MCF 10A (cell line): ENCODE measurements at regions not wholly inside any gene's neighbourhood (a gene's known extent, or its start where the extent isn't known, plus 50 kb on each side); places are given as distances from the start of the nearest gene placed in this dataset.

Source experiments
- BruUV-seq: library from RNA; stranded (reverse); fragments of 400-500 nt; replicated peaks from 2 replicates; lab custom pipeline; 2021; lab: Mats Ljungman, UMichigan
- CTCF ChIA-PET: fragments of 300-600 bp; sonication (Branson Sonifier 250); formaldehyde crosslinking; extraction: SDS; loops from one replicate; lab custom pipeline; 2021; ENCODE audit warnings: antibody characterized with exemption, inconsistent platforms; lab: Yijun Ruan, JAX
- POLR2A ChIA-PET: fragments of 300-600, 350-650 bp; sonication (Branson Sonifier 250); formaldehyde crosslinking; extraction: SDS; loops from one replicate; lab custom pipeline; 2020; ENCODE audit warnings: antibody characterized with exemption, inconsistent platforms; lab: Yijun Ruan, JAX
- DNase-seq: peaks from one replicate; pipeline ENCODE4 v3.0.0-alpha.2; 2018; ENCODE audit not compliant: unreplicated experiment
- H3K27ac Mint-ChIP-seq: one replicate; pipeline ENCODE4 v1.8.0; 2022; ENCODE audit warnings: mild to moderate bottlenecking, low read depth, mixed read lengths; ENCODE audit not compliant: unreplicated experiment
- H3K27me3 Mint-ChIP-seq: one replicate; pipeline ENCODE4 v1.8.0; 2022; ENCODE audit warnings: mixed read lengths; ENCODE audit not compliant: insufficient read depth, unreplicated experiment
- H3K36me3 Mint-ChIP-seq: one replicate; pipeline ENCODE4 v1.8.0; 2022; ENCODE audit warnings: mild to moderate bottlenecking, moderate library complexity, mixed read lengths; ENCODE audit not compliant: insufficient read depth, unreplicated experiment
- H3K4me1 Mint-ChIP-seq: one replicate; pipeline ENCODE4 v1.8.0; 2022; ENCODE audit warnings: mixed read lengths; ENCODE audit not compliant: insufficient read depth, unreplicated experiment
- H3K4me3 Mint-ChIP-seq: one replicate; pipeline ENCODE4 v1.8.0; 2022; ENCODE audit warnings: mild to moderate bottlenecking, moderate library complexity, mixed read lengths; ENCODE audit not compliant: unreplicated experiment
- H3K9me3 Mint-ChIP-seq: one replicate; pipeline ENCODE4 v1.8.0; 2022; ENCODE audit warnings: mixed read lengths; ENCODE audit not compliant: unreplicated experiment
- CTCF ChIP-seq: fragments of 200-600 bp; IDR thresholded peaks from one replicate; pipeline ENCODE4 v1.8.0; 2022; ENCODE audit warnings: antibody characterized with exemption, mild to moderate bottlenecking; ENCODE audit not compliant: unreplicated experiment
- intact Hi-C: fragments of 100-400 bp; cut with micrococcal nuclease; formaldehyde crosslinking; loops from 2 replicates; pipeline ENCODE4 v1.14.1; 2022

DNA sequence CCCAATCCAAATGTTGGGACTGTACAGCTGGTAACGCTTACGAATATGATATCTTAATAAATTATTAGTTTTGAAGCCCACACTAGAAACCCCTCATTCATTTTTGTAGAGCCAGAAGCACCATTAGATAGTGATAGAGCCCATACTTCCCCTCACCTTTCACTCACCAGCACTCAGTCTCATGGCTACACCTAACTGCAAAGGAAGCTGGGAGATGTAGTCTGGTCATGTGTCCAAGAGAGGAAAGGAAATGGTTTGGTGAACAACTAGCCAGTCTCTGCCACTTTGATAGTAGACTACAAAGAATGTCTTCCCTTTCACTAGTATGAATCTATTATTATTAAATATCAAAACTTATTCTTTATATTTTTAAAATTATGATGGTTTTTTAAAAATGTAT lies 77.1 kb upstream of the EGFL6 start:
- no TSS peak for BruUV-seq
- TF ChIP-seq CTCF, result no peak
- peaks cover 28% of the 10 kb centered on the region for H3K4me1 Mint-ChIP-seq
- no peak for DNase-seq
- H3K27me3 Mint-ChIP-seq, result peaks cover 26% of the 10 kb centered on the region
- H3K4me3 Mint-ChIP-seq, result no peak overlapping the region
- no peaks in the 10 kb centered on the region for H3K36me3 Mint-ChIP-seq
- no peak overlapping the region for H3K27ac Mint-ChIP-seq
- H3K9me3 Mint-ChIP-seq, result no peaks in the 10 kb centered on the region
- POLR2A ChIA-PET, result interaction anchor here (0.7 to 0.9 kb wide), 2 partner anchors 377 to 406 kb away, joined by 3 to 4 read pairs; no protein-coding TSS in a partner anchor
- CTCF ChIA-PET, result interaction anchor here (0.6 to 7.1 kb wide), 4 partner anchors 108 to 545 kb away, joined by 3 to 241 read pairs (median 8); no protein-coding TSS in a partner anchor
- intact Hi-C loops, result no loop called here

DNA sequence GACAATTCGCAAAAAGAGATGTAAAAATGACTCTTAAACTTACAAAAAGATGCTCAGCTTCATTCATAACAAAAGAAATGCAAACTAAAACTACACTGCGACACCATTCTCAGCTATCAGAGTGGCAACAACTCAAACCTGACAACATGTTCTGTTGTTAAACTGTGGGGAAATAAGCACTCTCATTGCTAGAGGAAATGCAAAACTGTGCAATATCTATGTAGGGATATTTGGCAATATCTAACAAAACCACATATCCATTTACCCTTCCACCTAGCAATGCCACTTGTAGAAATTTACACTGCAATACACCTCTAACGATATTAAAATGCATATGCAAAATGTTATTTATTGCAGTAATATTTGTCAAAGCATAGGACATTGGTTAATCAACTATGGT lies 78.3 kb upstream of the EGFL6 start:
- intact Hi-C loops, result no loop called here
- Mint-ChIP-seq H3K36me3 (no peaks in the 10 kb centered on the region), H3K27ac (no peak overlapping the region), H3K4me3 (no peak overlapping the region), H3K27me3 (peaks cover 20% of the 10 kb centered on the region), H3K4me1 (peaks cover 32% of the 10 kb centered on the region), H3K9me3 (no peaks in the 10 kb centered on the region)
- no peak for DNase-seq
- CTCF ChIA-PET, result interaction anchor here (0.5 to 7.1 kb wide), 10 partner anchors 16 to 1797 kb away, joined by 3 to 241 read pairs (median 4); no protein-coding TSS in a partner anchor
- POLR2A ChIA-PET, result interaction anchor here (1.1 kb wide), 1 partner anchor 544 kb away, joined by 3 read pairs; no protein-coding TSS in a partner anchor
- no peak for TF ChIP-seq CTCF
- BruUV-seq, result no TSS peak

DNA sequence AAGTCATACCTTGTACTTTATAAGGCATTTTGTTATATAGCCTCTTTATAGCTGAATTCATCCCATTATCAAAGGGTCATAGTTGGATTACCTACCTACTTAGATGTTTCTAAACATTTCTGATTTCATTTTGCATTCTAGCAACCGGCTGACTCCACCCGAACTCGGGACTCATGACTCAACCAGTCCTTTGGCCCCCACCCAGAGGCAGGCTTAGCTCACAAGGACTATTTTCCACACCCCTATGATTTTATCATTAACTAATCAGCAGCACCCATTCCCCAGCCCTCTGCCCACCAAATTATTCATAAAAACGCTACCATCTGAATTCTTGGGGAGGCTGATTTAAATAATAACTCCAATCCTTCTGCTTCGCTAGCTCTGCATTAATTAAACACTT lies 79.9 kb upstream of the EGFL6 start:
- intact Hi-C loops, result loop anchor here (2.0 to 5.0 kb wide), 3 partner anchors 112 to 589 kb away; no protein-coding TSS in a partner anchor
- ChIA-PET POLR2A (interaction anchor here (2.7 kb wide), 1 partner anchor 514 kb away, joined by 20 read pairs; the partner anchor contains the start of gene TMSB4X), CTCF (interaction anchor here (0.6 to 7.1 kb wide), 14 partner anchors 26 to 675 kb away, joined by 3 to 241 read pairs (median 6); no protein-coding TSS in a partner anchor)
- H3K27me3 Mint-ChIP-seq, result peaks cover 4% of the 10 kb centered on the region
- no TSS peak for BruUV-seq
- no peak overlapping the region for H3K4me3 Mint-ChIP-seq
- peaks cover 36% of the 10 kb centered on the region for H3K4me1 Mint-ChIP-seq
- peak; percentile 70 for DNase-seq
- TF ChIP-seq CTCF, result no peak
- H3K27ac Mint-ChIP-seq, result peak overlapping the region; percentile 96
- no peaks in the 10 kb centered on the region for H3K36me3 Mint-ChIP-seq
- H3K9me3 Mint-ChIP-seq, result no peaks in the 10 kb centered on the region

DNA sequence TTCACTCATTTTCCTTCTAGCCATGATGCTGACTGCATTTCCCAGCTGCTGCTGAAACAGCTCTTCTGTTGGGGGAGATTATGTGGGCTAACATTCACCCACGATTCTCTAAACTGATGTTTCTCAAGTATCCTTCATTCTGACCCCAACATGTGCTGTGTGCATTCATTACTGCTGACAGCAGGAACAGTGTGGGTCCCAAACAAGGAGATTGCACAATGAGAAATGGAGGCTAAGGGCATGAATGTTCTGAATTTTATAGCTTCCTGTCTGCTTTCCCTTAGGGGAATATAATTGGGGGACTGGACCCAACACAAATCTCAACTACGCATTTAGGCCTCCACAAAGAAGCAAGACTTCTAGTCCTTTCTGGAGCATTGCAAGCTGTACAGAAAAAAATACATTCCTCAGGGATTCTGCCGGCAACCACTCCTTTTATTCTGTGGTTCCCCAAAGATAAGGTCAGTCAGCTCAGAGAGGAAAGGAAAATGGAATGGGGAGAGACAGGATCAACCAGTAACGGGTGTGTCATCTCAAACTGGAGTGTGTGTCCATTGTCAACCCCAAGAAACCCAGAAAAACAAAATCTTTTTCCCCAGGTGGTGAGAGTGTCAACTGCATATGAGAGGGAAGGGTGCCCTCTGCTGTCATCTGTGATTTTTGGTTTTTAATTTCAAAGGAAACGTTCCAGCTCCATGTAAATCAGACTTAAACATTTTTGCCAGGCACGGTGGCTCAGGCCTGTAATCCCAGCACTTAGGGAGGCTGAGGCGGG lies 81.5 kb upstream of the EGFL6 start:
- ChIA-PET POLR2A (interaction anchor here (0.7 to 3.2 kb wide), 12 partner anchors 14 to 673 kb away, joined by 3 to 23 read pairs (median 6); partner anchors contain the start of gene TMSB4X), CTCF (interaction anchor here (0.5 to 7.1 kb wide), 79 partner anchors 10 to 1862 kb away, joined by 3 to 241 read pairs (median 3); partner anchors contain the start of gene PRPS2)
- Mint-ChIP-seq H3K4me3 (no peak overlapping the region), H3K27ac (peak overlapping the region; percentile 96), H3K27me3 (no peaks in the 10 kb centered on the region), H3K36me3 (no peaks in the 10 kb centered on the region), H3K9me3 (no peaks in the 10 kb centered on the region), H3K4me1 (peaks cover 36% of the 10 kb centered on the region)
- intact Hi-C loops, result loop anchor here (1.0 to 5.0 kb wide), 12 partner anchors 60 to 674 kb away; partner anchors contain the start of gene TMSB4X
- peak; percentile 73 for TF ChIP-seq CTCF
- no TSS peak for BruUV-seq
- DNase-seq, result peak; percentile 84
